Gastroesophageal sphincter (tissue), 3 donors: ENCODE measurements at regions not wholly inside any gene's neighbourhood (a gene's known extent, or its start where the extent isn't known, plus 50 kb on each side); places are given as distances from the start of the nearest gene placed in this dataset.
"Not testable (repeated sequence)": the region's sequence is repeated elsewhere in the genome, so short reads cannot be mapped to it uniquely, and the experiment has no call there.

Experiments used
- POLR2AphosphoS5 ChIP-seq: sonication (generic); formaldehyde crosslinking; IDR thresholded peaks from one replicate; pipeline ENCODE4 v1.6.1; 2017; ENCODE audit warnings: antibody characterized with exemption
- TF ChIP-seq, protein P1 (sequence below), 4 experiments: fragments of 200-600 bp in 2 of 4; fragments of 450-650 bp in 2 of 4; sonication (generic) in 1 of 4; IDR thresholded peaks; one replicate each; pipeline ENCODE4 v1.5.1; 2017 to 2019; ENCODE audit warnings: antibody characterized with exemption in 4 of 4, mild to moderate bottlenecking in 2 of 4, moderate library complexity in 2 of 4

DNA sequence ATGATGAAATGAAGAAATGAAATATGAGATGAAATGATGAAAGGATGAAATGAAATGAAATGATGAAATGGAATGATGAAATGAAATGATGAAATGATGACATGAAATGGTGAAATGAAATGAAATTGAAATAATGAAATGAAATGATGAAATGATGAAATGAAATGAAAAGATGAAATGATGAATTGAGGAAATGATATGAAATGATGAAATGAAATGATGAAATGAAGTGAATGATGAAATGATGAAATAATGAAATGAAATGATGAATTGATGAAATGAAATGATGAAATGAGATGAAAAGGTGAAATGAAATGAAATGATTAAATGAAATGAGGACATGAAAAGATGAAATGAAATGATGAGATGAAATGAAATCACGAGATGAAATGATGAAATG, 639.2 kb downstream of the GOLGA6L6 start:
- TF ChIP-seq, protein P1, sequence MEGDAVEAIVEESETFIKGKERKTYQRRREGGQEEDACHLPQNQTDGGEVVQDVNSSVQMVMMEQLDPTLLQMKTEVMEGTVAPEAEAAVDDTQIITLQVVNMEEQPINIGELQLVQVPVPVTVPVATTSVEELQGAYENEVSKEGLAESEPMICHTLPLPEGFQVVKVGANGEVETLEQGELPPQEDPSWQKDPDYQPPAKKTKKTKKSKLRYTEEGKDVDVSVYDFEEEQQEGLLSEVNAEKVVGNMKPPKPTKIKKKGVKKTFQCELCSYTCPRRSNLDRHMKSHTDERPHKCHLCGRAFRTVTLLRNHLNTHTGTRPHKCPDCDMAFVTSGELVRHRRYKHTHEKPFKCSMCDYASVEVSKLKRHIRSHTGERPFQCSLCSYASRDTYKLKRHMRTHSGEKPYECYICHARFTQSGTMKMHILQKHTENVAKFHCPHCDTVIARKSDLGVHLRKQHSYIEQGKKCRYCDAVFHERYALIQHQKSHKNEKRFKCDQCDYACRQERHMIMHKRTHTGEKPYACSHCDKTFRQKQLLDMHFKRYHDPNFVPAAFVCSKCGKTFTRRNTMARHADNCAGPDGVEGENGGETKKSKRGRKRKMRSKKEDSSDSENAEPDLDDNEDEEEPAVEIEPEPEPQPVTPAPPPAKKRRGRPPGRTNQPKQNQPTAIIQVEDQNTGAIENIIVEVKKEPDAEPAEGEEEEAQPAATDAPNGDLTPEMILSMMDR (IDR thresholded peaks at IDR 0.05): not testable (repeated sequence)
- not testable (repeated sequence) for TF ChIP-seq POLR2AphosphoS5
